ENCODE measurements at regions not wholly inside any gene's neighbourhood (a gene's known extent, or its start where the extent isn't known, plus 50 kb on each side); places are given as distances from the start of the nearest gene placed in this dataset.

DNA sequence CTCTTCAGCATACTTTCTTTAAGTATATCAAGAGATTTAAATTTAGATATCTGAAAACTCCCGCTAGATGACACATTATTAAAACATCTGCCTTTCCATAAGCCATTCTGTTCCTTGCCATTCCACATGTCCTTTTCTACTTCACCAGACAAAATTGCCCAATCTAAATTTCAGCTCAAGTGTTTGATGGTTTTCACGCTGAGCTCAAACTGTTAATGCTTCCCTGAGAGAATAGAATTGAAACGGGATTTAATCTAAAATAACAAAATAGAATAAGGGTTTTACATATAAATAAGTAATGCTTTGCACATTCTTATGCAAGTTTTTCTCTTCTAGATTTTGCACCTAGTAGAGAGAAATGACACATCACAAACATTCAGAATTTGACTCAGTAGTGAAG lies 764.5 kb upstream of the TENM3 start:
- TF ChIP-seq CTCF (IDR thresholded peaks at IDR 0.05) (no peak), POLR2AphosphoS5 (IDR thresholded peaks at IDR 0.05) (no peak)
